Kidney glomerular epithelial cell (primary cell): ENCODE measurements at regions not wholly inside any gene's neighbourhood (a gene's known extent, or its start where the extent isn't known, plus 50 kb on each side); places are given as distances from the start of the nearest gene placed in this dataset.
"Not testable (repeated sequence)": the region's sequence is repeated elsewhere in the genome, so short reads cannot be mapped to it uniquely, and the experiment has no call there.

ENCODE experiments used
- DNase-seq: peaks from one replicate; lab custom pipeline; 2025; lab: John Stamatoyannopoulos, UW

DNA sequence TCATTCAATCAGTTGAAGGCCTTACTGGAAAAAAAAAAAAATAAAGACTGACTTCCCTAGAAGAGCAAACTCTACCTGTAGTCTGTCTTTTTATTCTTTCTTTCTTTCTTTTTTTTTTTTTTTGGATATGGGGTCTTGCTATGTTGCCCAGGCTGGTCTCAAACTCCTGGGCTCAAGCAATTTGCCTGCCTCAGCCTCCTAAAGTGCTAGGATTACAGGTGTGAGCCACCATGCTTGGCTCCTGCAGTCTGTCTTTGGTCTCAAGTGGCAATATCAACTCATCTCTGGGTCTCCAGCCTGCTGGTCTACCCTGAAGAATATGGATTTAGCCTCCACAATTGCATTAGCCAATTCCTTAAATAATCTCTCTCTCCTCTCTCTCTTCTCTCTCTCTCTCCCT lies 167.7 kb upstream of the P2RY1 start:
- DNase-seq, result no peak

DNA sequence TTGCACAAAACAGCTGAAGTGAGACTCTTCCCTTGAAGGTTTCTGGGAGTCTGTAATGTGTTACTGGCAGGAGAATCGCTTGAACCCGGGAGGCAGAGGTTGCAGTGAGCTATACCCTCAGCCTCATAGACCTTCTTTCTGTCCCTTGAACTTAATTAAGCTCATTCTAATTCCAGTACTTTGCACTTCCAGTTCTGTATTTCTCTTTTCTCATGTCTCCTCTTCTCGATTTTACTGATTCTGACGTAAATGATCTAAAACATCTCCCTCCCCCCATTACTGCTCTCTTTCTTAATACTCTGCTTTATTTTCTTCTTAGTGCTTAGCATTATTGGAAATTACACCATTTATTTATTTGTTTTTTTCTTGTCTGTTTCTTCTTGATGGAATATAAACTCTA lies 165.4 kb upstream of the P2RY1 start:
- no peak for DNase-seq

DNA sequence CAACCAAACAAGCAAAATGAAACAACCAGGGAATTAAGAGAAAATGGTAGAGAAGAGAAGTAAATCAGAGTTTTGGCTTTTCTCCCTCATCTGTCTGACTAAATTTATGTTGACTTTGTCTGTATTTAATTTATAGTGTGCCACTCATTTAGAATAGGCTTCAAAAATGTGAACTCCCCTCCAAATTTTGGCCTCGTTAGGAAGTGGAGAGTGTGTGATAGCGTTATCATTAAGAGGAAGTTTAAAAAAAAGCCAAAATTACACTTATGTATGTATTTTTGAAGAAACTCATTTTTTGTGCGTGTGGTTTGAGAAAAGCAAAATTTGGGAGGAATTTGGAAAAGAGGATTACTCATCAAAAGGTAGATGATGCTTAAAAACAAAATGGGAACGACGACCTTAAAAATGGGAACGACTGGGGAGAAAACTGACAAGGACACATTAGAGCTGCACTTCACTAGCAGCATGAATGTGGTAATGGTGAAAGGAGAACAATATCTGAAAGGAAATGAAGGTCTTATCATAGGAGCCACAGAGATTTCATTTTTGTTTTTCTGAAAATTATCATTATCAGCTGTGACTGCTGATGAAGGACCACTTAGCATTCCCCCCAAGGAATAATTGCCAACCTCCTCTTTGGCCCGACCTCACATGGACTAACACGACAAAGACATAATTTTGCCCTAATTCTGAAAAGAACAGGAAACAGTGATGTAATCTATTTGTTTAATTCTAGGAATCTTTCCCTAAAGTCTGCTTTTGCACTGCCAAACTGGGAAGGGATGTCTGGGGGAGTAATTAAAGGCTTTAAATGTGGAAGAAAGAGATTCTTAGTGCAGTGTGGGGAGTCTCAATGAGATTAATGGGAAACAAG lies 163.2 kb upstream of the P2RY1 start:
- DNase-seq, result no peak

DNA sequence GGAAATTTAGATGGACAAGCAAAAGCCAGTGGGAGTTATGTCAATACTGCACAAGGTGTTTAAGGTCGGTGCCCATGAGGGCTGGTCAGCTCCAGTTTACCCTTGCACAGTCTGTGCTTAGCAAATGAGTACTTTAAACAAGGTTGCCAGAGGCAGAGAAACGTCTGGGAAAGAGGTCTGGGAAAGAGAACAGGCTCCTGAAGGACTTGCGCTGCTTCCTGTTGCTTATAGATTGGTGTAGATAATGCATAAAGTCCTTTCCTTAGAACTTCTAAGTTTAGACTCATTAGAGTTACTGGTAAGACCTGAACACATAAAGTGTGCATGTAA lies 162.6 kb upstream of the P2RY1 start:
- DNase-seq, result no peak

DNA sequence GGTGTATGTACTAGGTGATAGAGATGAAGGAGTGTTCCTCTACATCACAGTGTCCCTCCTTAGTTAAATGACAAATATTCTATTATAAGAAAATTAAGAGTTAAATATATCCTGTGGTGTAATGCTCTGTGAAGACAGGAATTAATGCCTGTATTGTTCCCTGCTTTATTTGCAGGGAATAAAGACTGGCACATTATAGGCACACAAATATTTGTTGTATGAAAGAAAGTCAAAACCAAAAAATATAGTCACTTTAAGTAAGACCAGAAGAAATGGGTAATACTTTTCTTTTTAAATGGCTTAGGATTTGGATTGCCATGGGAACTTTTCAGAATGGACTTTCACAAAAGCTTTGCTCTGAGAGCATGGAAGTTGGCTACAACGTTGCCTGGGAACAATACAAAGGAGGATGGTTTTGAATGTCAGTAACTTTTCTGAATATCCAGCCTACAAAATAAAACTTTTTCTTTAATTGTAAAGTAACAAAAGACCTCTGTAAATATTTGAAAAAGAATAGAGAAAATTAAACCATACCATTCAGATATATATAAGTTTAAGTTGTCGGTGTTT lies 158.0 kb upstream of the P2RY1 start:
- DNase-seq, result no peak

DNA sequence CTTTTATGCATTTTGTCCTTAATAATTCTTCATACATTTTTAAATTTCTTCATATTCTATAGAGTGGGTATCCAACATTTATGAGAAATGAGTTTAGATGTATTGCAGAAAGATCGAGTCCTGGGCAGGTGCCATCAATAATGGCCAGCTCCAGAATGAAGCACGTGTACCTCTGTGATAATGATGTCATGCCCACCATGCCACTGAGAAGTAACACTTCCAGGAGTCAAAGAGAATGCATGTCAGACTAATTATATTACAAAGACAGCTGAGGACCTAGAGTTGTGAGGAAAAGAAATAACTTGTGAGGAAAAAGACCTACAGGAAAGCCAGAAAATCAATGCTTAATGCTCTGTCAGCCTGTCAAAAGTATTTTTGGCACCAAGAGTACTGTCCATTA lies 157.4 kb upstream of the P2RY1 start:
- no peak for DNase-seq

DNA sequence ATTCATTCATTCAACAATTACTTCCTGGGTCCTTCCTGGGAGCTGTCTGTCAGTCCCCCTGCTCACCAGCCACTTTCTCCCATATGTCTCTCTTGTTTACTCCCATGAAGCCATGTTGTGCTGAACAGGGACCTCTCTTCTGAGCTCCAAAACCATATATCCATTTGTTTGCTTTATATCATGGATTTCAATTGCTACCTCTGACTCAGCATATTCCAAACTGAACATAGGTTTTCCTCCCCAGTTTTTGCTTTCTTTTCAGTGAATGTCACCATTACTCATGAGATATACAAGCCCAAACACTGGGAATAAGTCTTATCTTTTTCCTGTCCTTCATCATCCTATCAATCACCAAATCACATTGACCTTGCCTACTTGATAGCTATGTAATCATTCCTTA lies 152.5 kb upstream of the P2RY1 start:
- DNase-seq, result no peak

DNA sequence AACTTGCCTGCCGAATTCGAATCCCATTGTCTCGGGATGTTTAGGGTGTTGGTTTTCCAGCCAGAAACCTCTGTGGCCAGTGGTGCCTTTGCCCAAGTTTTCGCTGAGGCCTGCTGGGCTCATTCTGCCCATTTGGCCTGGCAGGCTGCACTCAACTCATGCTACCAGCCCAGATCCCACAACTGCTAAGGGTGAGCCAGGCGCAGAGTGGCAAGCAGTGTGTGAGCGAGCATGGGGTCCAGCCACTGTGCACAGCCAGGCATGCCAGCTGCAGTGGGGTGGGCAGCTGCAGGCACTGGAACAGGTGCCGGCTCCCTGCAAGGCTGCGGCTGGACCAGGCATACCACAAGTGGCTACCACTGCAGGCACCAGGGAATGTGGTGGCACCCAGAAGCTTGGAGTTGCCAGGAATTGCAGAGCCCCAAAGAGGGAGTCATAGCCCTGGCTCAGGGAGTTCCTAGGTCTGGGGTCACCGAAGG lies 151.4 kb upstream of the P2RY1 start:
- no peak for DNase-seq

DNA sequence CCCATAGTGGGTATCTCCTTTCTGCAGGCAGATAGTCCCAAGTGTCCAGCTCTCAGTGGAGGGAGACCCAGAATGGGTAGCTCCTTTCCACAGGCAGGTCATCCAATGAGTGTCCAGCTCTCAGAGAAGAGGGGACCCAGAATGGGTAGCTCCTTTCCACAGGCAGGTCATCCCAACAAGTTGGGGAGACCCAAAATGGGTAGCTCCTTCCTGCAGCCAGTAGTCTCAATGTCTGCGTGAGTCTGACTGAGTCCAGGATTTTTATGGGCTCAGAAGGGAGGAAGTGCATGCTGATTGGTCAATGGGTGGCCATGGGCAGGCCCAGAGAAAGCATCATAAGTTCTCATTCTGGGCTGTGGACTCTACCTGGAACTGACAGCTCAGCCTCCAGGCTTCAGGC lies 150.7 kb upstream of the P2RY1 start:
- no peak for DNase-seq

DNA sequence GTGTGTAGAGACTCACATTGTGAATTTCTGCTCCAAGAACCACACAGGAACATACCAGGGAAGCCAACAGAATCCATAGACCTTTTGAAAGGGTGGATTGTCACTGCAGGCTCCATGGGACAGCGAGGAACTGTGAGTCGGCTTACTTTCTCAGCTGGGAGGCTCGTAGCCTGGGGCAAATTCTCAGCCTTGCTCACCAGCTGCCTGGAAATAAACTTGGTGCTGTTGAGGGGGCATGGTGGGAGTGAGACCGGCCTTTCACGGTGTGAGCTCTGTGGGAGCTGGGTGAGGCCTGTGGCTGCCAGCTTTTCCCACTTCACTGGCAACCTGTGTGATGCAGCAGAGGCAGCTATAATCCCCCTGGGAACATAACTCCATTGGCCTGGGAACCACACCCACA lies 146.6 kb upstream of the P2RY1 start:
- DNase-seq, result no peak

DNA sequence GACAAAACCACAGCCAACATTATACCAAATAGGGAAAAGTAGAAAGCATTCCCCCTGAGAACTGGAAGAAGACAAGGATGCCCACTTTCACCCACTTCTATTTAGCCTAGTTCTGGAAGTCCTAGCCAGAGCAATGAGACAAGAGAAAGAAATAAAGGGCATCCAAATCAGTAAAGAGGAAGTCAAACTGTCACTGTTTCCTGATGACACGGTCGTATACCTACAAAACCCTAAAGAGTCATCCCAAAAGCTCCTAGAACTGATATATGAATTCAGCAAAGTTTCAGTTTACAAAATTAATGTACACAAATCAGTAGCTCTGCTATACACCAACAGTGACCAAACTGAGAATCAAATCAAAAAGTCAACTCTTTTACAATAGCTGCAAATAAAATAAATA lies 142.6 kb upstream of the P2RY1 start:
- DNase-seq, result not testable (repeated sequence)

DNA sequence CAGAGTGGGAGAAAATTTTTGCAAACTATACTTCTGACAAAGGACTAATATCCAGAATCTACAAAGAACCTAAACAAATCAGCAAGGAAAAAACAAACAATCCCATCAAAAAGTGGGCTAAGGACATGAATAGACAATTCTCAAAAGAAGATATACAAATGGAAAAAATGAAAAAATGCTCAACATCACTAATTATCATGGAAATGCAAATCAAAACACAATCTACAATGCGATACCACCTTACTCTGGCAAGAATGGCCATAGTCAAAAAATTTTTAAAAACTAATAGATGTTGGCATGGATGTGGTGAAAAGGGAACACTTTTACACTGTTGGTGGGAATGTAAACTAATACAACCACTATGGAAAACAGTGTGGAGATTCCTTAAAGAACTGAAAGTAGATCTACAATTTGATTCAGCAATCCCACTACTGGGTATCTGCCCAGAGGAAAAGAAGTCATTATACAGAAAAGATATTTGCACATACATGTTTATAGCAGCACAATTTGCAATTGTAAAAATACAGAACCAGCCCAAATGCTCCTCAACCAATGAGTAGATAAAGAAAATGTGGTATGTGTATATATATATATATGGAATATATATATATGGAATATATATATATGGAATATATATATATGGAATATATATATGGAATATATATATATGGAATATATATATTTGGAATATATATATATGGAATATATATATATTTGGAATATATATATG lies 141.2 kb upstream of the P2RY1 start:
- not testable (repeated sequence) for DNase-seq

DNA sequence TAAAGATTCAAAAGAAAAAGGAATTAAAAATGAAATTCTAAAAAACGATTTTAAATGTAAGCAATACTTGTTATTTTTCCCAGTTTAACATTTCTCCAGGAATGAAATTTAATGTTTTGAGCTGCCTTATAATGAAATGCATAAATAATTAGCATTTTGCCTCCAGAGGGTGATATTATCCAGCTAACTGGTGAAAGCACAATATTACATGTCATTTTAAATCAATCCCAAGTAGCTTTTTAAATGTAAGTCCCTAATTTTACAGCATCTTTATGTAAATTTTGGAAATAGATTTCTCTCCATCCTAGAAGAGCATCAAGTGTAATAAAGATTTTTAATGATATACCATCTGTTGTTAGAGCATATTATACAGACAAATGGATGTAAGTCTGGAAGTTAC lies 139.1 kb upstream of the P2RY1 start:
- no peak for DNase-seq

DNA sequence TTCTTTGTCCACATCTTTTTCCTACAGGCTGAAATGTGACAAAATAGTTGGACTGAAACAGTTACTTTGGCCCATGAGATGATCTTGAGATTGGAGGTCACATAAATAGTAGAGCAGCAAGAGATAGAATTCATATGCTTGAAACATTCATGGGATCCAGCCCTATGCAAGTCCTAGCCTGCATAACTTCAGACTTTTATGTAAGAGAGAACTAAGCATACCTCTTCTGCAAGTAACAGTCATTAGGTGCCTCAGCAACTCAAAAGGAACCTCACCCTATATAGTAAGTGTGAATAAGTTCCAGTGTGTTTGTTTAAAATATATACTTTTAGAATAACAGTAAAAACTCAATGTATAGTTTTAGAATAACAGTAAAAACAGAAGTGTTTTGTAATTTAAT lies 138.0 kb upstream of the P2RY1 start:
- DNase-seq, result no peak

DNA sequence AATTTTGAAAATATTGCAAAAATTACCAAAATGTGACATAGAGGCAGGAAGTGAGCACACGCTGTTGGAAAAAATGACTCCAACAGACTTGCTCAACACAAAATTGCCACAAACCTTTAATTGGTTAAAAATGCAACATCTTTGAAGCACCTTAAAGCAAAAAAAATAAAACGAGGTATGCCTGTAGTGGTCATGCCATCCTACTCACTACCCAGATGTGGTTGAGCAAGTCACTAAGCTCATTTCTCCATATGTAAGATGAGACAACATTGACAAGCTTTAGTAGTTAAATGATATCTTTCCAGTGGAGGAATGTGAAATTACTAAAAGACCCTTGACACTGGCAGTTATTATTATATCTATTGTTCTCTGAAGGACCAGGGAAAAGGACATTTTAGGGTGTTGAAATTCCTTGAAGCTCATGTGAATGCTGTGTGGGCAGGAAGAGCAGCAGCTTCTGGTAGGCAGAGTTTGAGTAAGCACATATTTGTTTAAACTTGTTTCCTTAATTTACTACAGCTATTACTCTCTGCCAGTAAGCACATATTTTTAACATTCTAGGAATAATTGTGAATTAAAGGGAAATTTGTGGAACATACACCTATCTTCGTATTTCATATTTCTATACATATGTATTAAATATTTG lies 131.6 kb upstream of the P2RY1 start:
- no peak for DNase-seq

DNA sequence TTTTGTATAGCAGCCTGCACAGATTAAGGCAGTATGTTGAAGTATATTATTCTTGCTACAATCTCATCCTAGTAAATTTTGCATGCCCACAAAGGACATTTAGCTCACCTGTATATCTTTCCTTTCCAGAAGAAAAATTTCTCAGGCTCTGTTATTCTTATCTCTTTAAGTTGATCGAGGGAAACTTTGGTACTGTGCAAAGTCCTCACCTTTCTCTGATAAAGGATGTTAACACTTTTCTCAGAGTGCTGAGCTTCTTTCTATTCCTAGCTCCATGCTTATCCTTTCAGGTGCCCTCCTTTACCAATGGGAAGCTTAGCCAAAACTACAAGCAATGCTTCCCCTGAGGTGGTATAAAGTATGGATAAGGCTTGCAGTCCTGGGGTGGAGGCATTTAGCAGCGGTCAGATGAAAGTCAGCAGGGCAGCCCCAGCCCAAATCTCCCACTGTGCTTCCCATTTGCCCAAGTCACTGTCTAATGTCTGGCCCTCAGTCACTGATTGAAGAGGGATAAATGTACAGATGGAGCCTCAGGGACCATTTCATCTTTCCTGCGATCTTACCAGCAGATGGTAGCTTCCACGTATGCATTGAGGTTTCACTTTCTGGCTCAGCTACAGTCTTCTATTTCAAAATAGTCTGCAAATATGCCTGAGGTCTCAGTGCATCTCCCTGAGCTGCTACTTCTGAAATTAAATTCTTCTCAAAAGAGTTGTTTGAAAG lies 127.8 kb upstream of the P2RY1 start:
- DNase-seq, result no peak

DNA sequence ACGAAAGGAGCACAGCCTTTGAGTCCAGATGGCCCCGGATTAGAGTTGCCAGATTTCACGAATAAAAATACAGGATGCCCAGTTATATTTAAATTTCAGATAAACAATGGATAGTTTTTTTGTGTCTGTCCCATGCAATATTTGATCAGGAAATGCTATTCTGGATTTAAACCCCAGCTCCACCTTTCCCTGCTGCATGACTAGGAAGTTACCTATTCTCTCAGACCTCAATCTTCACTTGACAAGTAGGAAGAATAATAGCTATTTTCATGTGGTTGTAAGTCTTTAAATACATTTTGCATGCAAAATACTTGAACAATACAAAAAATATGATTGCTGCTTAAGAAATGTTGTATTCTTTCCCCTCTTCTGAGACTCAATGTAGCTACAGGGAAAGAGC lies 125.3 kb upstream of the P2RY1 start:
- no peak for DNase-seq

DNA sequence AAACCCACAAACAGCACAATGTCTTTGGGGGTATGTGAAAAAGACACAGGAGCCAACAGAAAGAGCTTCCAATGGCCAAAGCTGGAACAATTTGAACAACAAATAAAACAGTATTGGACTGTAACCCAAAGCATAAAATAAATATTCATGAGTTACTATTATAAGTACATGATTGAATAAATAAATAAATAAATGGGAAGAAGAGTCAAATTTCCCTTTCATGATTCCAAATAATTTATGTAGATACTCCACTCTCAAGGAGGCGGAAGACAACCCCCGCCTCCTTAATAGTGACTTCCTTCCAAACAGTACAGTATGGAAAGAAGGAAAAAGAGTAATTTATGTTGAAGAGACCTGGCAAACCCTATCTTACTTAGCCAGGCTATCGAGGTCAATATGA lies 124.4 kb upstream of the P2RY1 start:
- no peak for DNase-seq

DNA sequence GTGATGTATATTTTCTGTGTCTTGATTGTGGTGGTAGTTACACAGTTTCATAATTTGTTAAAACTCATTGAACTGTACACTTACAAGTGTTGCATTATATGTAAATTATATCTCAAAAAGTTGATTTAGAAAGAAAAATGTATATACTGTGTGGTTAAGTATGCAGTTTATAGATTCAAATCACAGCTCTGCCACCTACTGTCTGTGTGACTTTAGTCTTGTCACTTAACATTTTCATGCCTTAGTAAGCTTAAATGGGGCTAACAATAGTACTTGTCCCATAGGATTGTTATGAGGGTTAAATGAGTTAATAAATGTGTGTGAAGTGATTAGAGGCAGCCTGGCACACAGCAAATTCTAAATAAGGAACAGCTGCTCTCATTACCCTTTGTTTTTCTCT lies 120.9 kb upstream of the P2RY1 start:
- no peak for DNase-seq

DNA sequence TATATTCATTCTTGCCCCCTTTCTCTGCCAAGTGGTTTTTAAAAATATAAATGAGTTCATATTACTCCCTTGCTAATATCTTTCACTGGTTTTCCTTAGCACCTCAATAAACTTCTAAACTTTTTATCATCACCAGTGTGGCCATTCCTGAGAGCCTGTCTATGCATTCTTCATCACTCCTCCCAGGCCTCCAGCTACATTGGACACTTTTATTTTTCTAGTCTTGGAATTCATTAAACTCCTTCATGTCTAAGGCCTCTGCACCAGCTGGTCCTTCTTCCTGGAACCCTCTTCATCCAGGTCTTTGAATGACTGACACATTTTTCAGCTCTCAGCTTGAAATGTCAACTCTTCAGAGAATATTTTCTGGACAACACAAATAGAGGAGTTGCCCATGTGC lies 120.4 kb upstream of the P2RY1 start:
- DNase-seq, result no peak

DNA sequence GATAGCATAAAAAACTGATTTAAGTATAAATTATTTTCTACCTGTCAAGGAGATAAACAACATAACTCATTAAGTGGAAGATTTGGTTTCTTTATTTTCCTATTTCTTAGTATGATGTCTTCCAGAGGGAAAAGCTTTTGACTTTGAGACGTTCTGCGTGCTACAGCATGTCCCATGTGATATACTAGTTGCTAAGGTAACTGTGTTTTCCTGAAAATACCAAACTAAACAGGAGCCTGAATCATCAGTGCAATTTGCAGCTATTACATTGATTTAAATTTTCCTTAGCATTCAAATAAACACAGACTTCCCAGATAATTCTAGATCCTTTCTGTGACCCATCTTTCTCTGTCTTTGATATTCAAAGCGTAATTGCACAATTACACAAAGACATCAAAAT lies 117.7 kb upstream of the P2RY1 start:
- DNase-seq, result no peak

DNA sequence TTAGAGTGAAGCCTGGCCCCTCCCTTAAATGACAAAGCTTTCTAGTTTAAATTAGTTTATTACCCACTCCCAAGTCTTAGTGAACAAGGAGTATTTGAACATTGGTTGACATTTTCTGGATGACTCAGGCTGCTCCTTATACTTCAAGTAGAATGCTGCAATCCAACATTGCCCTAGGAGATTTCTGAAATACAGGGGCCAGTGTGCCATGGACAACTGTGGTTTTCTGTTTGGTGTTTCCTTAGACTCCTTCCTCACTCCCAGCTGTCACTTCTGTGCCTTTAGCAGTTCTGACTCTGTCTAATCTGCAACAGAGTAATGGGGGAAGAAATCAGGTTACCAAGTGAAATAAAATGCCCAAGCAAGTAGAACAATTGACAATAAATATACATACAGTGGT lies 116.1 kb upstream of the P2RY1 start:
- DNase-seq, result no peak
